GM06990 (cell line): ENCODE measurements at regions not wholly inside any gene's neighbourhood (a gene's known extent, or its start where the extent isn't known, plus 50 kb on each side); places are given as distances from the start of the nearest gene placed in this dataset.

ENCODE experiments used
- DNase-seq: peaks from one replicate; pipeline ENCODE4 v3.0.0-alpha.2; 2011; ENCODE audit not compliant: insufficient read length; ENCODE audit errors: extremely low read depth
- H3K27me3 ChIP-seq: replicated peaks from 2 replicates; pipeline ENCODE4 v1.6.0; 2011; ENCODE audit warnings: low read length; ENCODE audit not compliant: control insufficient read depth, insufficient read depth
- H3K36me3 ChIP-seq: 2 replicates; pipeline ENCODE4 v1.5.1; 2011; ENCODE audit warnings: low read length; ENCODE audit not compliant: control insufficient read depth, insufficient read depth
- H3K4me3 ChIP-seq: replicated peaks from 2 replicates; pipeline ENCODE4 v1.5.1; 2011; ENCODE audit warnings: low read depth, mild to moderate bottlenecking, control low read depth, low read length
- CTCF ChIP-seq: IDR thresholded peaks from 2 replicates; pipeline ENCODE4 v1.5.1; 2011; ENCODE audit warnings: low read length, control low read depth, mild to moderate bottlenecking, inconsistent platforms; ENCODE audit not compliant: insufficient read depth, poor library complexity, severe bottlenecking

- DNase-seq: peak; percentile 3
- Histone ChIP-seq H3K4me3 (no peak overlapping the region), H3K36me3 (no peaks in the 10 kb centered on the region), H3K27me3 (no peaks in the 10 kb centered on the region)
- TF ChIP-seq CTCF: no peak
Observed at GRCh38 chr3:82294609-82295008, 533.2 kb upstream of the GBE1 start.

- Histone ChIP-seq H3K27me3 (no peaks in the 10 kb centered on the region), H3K36me3 (no peaks in the 10 kb centered on the region), H3K4me3 (no peak overlapping the region)
- TF ChIP-seq CTCF: no peak
- peak; percentile 20 for DNase-seq
Observed at GRCh38 chr3:82293867-82294266, 532.4 kb upstream of the GBE1 start.

- no peak for DNase-seq
- TF ChIP-seq CTCF: no peak
Observed at GRCh38 chr3:82293435-82293834, 532.0 kb upstream of the GBE1 start.

GRCh38 chr3:82287562-82287961, 526.1 kb upstream of the GBE1 start:
- no peak for DNase-seq
- no peak for TF ChIP-seq CTCF
- Histone ChIP-seq H3K36me3 (no peaks in the 10 kb centered on the region), H3K4me3 (no peak overlapping the region), H3K27me3 (no peaks in the 10 kb centered on the region)

More at GRCh38 chr3:82293435-82293834, 532.0 kb upstream of the GBE1 start:
- H3K27me3 ChIP-seq: no peaks in the 10 kb centered on the region
- no peaks in the 10 kb centered on the region for H3K36me3 ChIP-seq
- H3K4me3 ChIP-seq: no peak overlapping the region

GRCh38 chr3:82281205-82281604, 519.8 kb upstream of the GBE1 start:
- Histone ChIP-seq H3K27me3 (no peaks in the 10 kb centered on the region), H3K36me3 (no peaks in the 10 kb centered on the region), H3K4me3 (no peak overlapping the region)
- DNase-seq: no peak
- TF ChIP-seq CTCF: no peak

GRCh38 chr3:82276992-82277391, 515.5 kb upstream of the GBE1 start:
- TF ChIP-seq CTCF: no peak
- H3K36me3 ChIP-seq: no peaks in the 10 kb centered on the region
- DNase-seq: no peak
- no peak overlapping the region for H3K4me3 ChIP-seq
- H3K27me3 ChIP-seq: no peaks in the 10 kb centered on the region
